SK-N-SH (cell line): ENCODE measurements at regions not wholly inside any gene's neighbourhood (a gene's known extent, or its start where the extent isn't known, plus 50 kb on each side); places are given as distances from the start of the nearest gene placed in this dataset.

Experiments
- CTCF ChIP-seq: fragments of 200-600 bp; sonication (generic); IDR thresholded peaks from 2 replicates; pipeline ENCODE4 v1.6.1; 2017; ENCODE audit warnings: antibody characterized with exemption, mild to moderate bottlenecking, moderate library complexity
- FOSL2 ChIP-seq: IDR thresholded peaks from 2 replicates; pipeline ENCODE4 v1.4.0; 2012; ENCODE audit warnings: low read depth, mild to moderate bottlenecking, moderate library complexity, borderline replicate concordance
- JUND ChIP-seq: IDR thresholded peaks from 2 replicates; pipeline ENCODE4 v1.4.0; 2012

GRCh38 chr6:145270464-145270863, 464.9 kb downstream of the EPM2A start:
- TF ChIP-seq FOSL2 (no peak), CTCF (no peak), JUND (no peak)
